Spleen (tissue), 7 donors: ENCODE measurements at regions not wholly inside any gene's neighbourhood (a gene's known extent, or its start where the extent isn't known, plus 50 kb on each side); places are given as distances from the start of the nearest gene placed in this dataset.

Source experiments
- CTCF ChIP-seq, 11 experiments: fragments of 200-600 bp in 7 of 11; fragments of 450-650 bp in 4 of 11; sonication (generic) in 4 of 11; IDR thresholded peaks in 8 of 11; conservative IDR thresholded peaks in 3 of 11; 1 replicate in 7 of 11; 2 replicates in 4 of 11; pipeline versions ENCODE4 v1.4.0 to v1.8.0; 2016 to 2021; ENCODE audit warnings: antibody characterized with exemption in 11 of 11, inconsistent platforms in 4 of 11, mild to moderate bottlenecking in 1 of 11
- POLR2A ChIP-seq, 3 donors: fragments of 450-650 bp; IDR thresholded peaks; one replicate each; pipeline ENCODE4 v1.5.1; 2017; ENCODE audit warnings: antibody characterized with exemption in 3 of 3, mild to moderate bottlenecking in 1 of 3
- donor health status: DM: no; HTN: no; CAD: no; lungs with moderate emphysema.
- donor health status: DM: no; HTN: no; CAD: no.
- donor health status: DM: no; HTN: no; CAD: no.

GRCh38 chr22:25397616-25398015 is 166.9 kb upstream of the GRK3 start:
- no peak for TF ChIP-seq CTCF (IDR thresholded peaks at IDR 0.05 in 8 of 11, conservative IDR thresholded peaks at IDR 0.05 in 3 of 11)
- TF ChIP-seq POLR2A (IDR thresholded peaks at IDR 0.05): no peak
